Skin of body (tissue), 1 donor: ENCODE measurements at regions not wholly inside any gene's neighbourhood (a gene's known extent, or its start where the extent isn't known, plus 50 kb on each side); places are given as distances from the start of the nearest gene placed in this dataset.

ENCODE experiments used
- DNase-seq: peaks from one replicate; lab custom pipeline; 2025; lab: John Stamatoyannopoulos, UW

DNA sequence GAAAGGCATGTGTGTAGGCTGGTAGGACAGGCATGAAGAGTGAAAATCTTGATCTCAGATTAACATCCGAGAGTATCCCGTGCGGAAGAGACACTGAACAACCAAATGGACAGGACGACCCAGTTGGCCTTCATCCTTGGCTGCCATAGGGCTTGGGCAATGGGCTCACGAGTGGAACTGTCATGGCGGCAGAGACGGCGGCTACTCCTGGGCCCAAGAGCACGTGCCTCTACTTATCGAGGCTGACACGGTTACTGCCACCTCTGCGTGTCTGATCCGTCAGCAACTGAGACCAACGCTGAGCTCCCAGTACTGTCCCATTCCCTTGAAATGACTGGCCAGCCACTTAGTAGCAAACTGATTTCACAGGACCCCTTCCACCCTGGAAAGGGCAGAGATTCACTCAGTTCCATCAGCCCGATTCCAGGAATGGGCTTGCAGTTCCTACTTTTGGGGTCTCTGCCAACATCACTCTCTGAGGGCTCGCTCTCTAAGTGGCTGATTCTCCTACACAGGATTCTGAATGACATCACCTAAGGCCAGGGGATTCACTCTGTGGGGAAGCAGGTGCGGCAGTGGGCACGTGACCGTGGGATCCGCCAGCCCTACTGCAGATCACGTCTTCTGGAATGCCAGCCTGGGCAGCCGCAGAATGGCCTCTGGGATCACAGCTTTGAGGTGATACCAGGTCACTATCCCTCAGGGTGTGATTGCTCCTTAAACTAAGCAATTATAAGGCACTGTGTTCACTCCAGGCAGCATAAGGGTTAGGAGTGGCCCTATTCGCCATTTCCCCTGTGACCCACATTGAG is 97.8 kb downstream of the RPS6KA4 start:
- no peak for DNase-seq

DNA sequence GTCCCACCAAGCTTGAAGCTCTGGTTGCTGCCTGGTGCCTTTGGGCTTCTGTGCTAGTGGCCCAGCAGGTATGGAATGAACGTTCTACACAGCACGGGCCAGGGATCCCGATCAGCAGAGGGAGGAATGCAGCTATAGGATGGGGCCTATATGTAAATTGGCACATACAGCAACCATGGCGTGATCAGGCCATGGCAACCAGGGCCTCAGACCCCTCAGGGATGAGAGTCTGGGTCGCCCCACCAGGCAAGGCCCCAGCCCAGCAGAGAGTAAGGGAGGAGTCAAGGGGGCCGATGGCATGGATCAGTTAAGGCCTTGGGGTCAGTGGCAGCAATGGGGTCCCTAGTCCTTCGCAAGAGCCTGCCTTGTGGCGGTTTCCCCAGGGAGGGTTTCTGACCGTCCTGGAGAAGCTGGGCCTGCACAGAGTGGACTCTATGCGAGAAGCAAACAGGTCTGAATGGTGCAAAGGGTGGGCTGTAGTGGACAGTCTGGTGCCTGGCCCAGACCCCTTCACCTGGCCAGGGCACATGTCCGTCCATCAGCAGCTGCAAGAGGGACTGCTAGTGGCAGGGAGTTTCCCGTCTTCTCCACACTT is 98.2 kb upstream of the SLC22A11 start:
- no peak for DNase-seq

DNA sequence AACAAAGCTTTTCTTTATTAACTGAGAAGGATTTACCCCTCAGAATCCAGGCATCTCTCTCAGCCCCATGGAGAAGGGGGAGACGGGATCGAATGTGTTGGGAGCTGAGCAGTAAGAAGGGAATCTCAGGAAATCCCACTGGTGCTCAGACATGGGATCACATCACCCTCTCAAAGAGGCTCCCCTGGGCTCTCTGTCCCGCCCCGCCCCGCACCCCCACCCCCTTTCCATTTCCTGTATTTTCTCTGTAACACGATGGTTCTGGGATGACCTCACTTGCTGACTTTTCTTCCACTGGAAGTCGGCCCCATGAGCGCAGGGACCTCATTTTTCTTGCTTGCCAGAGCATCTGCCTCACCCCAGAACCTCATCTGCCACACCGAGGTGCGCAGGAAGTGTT is 96.7 kb upstream of the SLC22A11 start:
- no peak for DNase-seq

DNA sequence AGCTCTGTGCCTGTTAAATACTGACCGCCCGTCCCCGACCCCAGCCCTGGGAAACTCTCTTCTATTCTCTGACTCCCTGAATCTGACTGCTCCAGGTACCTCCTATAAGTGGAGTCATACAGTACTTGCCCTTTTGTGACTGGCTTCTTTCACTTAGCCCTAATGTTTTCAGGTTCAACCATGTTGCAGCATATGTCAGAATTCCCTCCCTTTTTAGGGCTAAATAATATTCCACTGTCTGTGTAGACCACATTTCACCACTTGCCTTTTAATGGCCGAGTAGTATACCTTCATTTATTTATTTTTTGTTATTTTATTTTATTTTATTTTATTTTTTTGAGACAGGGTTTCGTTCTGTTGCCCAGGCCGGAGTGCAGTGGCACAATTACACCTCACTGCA is 96.1 kb upstream of the SLC22A11 start:
- no peak for DNase-seq

DNA sequence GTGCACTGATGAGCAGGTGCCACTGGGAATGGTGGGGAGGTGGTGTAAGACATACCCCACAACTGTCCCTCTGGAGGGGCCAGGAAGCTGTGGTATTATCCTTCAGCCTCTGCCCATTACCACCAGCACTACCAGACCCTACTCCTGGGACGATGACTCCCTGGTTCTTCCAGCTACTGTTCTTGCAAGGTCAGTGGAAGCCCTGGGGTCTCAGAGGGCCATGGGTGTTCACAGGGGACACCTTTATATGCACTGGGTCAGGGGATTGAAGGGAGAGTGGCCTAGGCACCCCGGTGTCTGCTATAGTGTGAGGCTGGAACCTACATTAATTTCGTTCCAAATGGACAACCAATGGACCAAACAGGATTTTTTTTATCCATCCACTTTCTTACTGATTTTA is 94.7 kb upstream of the SLC22A11 start:
- no peak for DNase-seq

DNA sequence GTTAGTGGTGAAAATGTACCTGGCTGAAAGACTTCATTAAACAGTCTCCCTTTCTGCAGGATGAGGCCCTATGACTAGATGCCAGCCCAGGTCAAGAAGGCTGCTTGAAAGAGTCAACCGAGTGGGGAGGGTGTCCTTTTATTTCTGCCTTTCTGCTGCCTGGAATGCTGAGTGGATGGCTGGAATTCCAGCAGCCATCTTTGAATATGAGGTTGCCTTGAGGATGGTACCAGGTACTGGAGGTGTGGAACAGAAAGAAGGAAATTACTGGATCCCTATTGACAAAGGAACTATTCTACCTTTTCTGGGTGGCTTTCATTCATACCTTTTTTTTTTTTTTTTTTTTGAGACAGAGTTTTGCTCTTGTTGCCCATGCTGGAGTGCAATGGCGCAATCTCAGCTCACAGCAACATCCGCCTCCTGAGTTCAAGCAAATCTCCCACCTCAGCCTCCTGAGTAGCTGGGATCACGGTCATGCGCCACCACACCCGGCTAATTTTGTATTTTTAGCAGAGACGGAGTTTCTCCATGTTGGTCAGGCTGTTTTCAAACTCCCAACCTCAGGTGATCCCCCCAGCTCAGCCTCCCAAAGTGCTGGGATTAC is 89.5 kb upstream of the SLC22A11 start:
- no peak for DNase-seq

DNA sequence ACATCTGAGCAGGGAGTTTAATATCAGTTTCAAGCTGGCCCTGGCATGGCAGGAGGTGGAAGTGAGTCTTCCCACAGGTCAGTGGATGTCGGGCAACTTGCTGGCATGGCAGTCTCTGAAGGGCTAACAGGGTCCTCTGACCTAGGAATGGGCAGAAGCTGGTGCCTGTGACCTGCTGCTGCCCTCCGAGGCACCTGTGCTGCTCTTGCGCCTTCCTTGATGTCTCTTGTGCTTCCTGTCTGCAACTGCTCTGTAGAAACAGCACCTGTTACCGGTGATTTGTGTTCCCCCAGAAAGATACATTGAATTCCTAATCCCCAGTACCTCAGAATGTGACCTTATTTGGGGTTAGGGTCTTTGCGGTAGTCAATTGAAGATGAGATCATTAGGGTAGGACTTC is 86.5 kb upstream of the SLC22A11 start:
- no peak for DNase-seq

DNA sequence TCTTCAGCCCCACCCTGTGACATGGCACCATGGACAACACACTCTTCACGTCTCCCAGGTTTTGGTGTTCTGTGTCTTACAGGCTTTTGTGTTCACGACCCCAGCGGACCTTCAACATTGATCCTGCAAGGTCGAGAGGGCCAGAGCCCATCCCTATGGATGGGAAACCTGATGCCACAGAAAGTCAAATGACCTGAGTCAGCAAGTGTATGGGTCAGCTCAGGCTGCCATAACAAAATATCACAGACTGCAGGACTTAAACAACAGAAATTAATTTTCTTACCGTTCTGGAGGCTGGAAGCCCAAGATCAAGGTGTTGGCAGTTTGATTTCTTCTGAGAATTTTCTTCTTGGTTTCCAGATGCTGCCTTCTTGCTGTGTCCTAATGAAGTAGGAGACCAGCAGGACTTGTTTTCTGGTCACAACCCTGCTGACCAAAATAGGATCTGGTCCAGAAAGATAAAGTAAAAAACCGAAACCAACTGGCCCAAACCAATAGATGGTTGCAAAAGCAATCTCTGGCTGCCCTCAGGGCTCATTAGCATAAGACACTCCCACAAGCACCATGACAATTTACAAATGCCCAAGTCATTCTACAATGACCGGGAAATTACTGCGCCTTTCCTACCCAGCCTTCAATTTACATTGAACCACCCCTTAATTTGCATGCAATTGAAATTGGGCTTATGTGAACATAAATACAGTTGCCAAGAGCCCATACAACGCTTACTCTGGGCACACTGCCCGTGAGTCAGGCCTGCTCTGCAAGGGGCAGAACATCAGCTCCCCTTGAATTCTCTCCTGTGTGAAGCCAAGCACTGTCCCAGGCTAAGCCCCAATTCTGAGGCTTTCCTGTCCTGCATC is 82.9 kb upstream of the SLC22A11 start:
- no peak for DNase-seq

DNA sequence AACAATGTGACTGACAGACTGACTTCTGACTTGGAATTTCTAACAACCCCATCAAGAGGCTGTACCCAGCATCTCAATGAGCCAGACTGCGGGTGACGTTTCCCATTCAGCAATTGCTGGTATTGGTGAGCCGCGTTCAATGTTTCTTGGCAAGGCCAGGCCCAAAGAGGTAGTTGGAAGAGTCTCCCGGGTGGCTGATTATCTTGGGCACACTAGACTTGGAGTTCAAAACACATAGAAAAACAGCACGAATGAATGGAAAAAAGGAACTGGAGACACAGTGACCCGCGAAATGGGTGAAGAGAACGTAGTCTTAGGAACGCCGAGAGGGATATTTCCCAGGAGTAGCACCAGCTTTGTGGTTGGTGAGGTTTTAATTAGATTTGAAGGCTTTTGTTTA is 81.1 kb upstream of the SLC22A11 start:
- DNase-seq = no peak

DNA sequence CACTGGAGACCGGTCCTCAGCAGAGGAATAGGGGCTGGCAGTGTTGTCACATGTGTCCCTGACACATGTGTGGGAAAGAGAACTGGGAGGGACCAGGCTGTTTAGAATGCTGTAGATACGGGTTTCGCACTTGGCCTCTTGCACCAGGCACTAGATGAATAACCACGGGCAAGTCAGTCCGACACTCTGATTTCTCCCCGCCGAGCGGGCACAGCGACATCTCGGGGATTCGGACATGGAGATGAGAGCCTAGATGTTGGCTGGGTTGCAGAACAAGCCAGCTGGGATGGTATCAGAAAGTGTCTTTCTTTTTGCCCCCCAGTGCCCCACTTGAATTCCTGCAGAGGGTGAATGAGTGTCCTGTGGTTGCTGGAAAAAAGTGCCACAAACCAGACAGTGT is 80.6 kb upstream of the SLC22A11 start:
- DNase-seq = no peak

DNA sequence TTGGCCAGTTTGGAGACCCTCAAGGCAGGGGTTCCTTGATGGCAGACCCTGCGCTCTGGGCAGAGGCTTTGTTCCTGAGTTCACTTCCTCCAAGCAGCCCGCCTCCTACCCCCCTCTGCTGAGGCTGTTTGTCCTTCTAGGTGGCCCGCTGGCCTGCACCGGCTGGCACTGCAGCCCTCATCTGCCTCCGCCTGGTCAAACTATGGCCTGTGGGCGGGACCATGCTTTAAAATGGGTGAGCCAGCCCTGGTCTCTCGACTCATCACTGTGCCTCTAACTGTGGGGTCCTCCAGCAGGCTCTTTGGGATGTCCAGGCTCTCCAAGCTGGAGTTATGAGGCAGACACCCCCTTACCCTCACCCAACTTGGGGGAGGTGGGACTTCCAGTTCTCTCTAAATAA is 78.9 kb upstream of the SLC22A11 start:
- no peak for DNase-seq

DNA sequence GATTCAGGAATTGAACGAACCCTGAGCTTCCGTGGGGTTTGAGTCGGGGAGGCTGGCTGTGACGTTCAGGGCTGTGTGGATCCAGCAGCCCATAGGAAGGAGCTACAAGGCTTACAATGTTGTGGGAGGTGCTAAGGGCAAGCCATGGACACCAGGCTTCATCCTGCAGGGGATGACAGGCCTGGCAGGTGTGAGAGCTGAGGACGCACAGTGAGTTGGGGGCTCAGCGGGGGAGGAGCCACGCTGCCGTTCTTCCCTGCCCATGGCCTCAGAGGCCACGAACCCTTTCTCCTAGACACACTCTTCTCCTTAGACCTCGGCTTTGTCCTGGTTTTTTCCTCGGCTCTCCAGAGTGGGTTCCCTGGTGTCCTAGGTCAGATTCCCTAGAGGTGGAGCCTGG is 78.1 kb upstream of the SLC22A11 start:
- DNase-seq = no peak

DNA sequence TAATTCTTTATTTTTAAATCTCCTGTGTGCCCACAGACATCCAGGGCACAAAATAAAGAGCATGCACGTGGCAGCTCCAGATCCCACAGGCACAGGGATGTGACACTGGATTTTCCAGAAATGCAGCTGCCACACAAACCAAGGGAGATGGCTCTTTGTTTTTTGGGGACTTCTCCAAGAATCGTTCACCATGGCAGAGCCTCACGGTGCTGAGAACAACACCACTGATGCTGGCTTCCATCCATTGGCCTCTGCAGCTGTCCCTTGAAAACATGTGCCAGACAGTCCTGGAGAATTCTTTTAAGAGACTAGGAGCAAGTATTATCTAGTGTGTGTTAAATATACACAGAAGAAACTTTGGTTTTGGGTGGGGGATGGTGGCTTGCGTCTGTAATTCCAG is 73.2 kb upstream of the SLC22A11 start:
- DNase-seq = no peak

DNA sequence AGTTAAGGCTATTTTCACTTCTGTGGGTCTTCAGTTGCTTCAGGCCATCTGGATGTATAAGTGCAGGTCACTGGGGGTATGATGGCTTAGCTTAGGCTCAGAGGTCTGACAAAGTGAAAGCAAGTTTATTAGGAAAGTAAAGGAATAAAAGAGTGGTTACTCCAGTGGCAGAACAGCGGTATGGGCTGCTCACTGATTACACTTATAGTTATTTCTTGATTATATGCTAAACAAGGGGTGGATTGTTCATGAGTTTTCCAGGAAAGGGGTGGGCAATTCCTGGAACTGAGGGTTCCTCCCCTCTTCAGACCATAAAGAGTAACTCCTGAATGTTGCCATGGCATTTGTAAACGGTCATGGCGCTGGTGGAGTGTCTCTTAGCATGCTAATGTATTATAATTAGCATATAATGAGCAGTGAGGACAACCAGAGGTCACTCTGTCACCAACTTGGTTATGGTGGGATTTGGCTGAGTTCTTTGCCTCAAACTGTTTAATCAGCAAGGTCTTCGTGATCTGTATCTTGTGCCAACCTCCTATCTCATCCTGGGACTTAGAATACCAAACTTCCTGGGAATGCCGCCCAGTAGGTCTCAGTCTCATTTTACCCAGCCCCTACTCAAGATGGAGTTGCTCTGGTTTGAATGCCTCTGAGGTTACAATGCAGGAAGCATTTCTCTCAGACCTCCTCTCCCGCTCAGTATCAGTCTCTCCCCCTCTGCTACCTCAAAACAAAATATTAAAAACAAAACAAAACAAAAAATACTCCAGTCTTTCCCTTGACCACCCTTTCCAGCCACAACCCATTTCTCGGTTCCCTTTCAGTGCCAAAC is 71.3 kb upstream of the SLC22A11 start:
- no peak for DNase-seq

DNA sequence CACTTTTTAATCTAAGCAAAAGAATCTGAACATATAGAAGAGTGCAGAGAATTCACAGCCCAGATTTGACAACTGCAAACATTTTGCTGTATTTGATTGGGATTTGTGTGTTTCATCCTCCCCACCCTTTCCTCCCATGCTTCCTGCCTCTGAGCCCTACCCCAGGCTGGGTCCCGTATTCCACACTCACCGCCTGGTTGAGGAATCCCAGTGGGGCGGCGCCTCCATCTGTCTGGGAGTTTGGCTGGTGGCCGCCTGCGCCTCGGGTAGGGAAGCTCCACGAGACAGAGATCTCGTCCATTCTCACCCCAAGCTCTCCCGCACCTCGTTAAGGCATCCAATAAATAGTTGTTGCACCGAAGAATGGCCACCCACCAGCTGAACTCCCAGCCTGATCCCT is 70.7 kb upstream of the SLC22A11 start:
- no peak for DNase-seq

DNA sequence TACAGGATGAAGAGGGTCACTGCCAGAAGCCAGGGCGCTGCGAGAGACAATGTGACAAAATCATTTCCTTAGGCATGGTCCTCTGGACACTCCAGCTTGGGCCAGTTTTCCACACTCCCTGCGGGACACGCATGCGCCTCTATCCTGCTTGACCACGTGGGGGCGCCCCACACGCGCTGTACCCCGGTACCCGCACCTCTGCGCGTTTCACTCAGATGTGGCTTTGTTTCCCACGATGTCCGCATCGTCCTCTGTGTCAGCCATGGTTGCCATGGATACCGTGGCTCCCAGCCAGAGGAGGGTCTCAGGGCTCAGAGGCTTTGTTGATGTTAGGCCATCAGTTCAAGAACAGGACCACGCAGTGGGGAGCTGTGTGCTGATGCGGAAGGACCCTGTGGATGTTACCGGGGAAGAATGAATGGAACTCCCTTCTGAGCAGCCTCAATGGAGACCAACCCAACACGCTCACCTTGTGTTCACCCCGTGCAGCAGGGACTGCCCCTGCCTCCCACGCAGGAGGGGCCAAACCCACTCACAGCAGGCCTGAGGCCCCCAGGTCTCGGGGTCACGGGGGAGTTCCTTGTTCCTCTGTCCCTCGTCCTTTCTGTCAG is 65.8 kb upstream of the SLC22A11 start:
- no peak for DNase-seq

DNA sequence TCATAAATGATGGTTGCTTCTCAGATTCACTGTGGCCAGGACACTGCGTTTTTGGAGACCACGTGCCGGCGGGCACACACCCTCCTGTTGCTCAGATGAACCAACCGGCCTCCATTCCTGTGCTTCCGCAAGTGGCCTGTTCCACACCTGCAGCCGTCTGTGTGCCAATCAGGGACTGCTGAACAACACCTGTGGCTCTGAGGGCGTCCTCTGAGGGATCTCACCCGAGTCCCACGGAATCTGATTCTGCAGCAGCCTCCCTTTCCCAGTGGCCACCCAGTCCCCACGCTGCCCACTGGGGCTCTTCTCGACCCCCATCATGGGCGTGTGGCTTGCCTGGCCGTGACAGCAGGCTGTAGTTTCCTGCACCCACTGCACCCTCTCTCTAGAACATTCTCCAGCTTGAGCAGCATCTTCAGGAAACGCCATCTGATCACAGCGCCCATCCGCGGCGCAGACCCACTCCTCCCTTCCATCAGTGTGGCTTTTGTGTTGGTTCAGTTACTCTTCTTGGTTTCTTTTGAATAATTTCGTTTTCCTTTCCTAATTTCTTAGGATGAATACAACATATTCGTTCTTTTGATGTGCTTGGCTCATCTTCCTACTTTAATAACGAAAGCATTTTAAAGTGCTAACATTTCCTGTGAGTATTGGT is 65.1 kb upstream of the SLC22A11 start:
- DNase-seq = no peak

DNA sequence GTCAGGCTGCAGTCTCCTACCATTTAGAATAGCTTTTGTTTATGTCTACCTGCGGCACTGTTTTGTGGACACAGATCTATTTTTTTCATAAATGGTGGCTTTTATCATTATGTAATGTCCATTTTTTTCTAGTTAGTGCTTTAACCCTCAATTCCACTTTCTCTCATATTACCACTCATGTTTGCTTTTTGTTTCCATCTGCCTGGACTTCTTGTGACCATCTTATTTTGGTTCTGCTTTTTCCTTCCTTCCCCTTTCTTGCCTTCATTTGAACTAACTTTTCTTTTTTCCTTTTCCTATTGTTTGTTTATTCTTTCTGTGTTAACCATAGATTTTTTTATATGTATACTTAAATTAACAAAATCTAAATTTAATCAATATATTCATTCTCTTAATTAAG is 63.2 kb upstream of the SLC22A11 start:
- no peak for DNase-seq

DNA sequence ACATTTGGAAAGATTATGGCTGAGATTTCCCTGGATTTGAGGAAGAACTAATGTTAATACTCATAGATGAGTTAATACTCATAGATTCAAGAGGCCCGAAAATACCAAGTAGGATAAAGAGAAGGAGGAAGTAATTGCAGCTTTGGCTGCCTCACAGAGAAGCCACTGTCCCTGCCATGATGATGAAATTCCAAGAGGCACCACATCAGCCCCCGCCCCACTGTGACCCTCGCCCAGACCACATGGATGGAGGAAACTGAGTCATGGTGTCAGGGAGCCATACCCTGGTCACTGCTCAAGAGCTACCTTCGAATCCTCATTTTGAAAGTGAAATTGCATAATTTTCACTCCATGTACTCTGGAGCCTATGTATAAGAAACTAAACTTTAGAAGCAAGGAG is 57.6 kb upstream of the SLC22A11 start:
- no peak for DNase-seq
